Type B pancreatic cell (in vitro differentiated cells): ENCODE measurements at regions not wholly inside any gene's neighbourhood (a gene's known extent, or its start where the extent isn't known, plus 50 kb on each side); places are given as distances from the start of the nearest gene placed in this dataset.

Experiments
- DNase-seq: peaks from one replicate; pipeline ENCODE4 v3.0.0; 2021; ENCODE audit warnings: mixed read lengths; ENCODE audit not compliant: unreplicated experiment; ENCODE audit errors: extremely low spot score
- H3K27ac Mint-ChIP-seq: 2 replicates; pipeline ENCODE4 v1.8.0; 2021; ENCODE audit warnings: mild to moderate bottlenecking, mixed read lengths
- H3K27me3 Mint-ChIP-seq: 2 replicates; pipeline ENCODE4 v1.8.0; 2021; ENCODE audit warnings: mixed read lengths
- H3K36me3 Mint-ChIP-seq: 2 replicates; pipeline ENCODE4 v1.8.0; 2021; ENCODE audit warnings: mixed read lengths
- H3K4me1 Mint-ChIP-seq: one replicate; pipeline ENCODE4 v1.8.0; 2021; ENCODE audit warnings: mixed read lengths; ENCODE audit not compliant: unreplicated experiment
- H3K4me3 Mint-ChIP-seq: 2 replicates; pipeline ENCODE4 v1.8.0; 2021; ENCODE audit warnings: mild to moderate bottlenecking, mixed read lengths
- H3K9me3 Mint-ChIP-seq: 2 replicates; pipeline ENCODE4 v1.8.0; 2021; ENCODE audit warnings: mixed read lengths
- CTCF ChIP-seq: fragments of 200-600 bp; sonication (generic); conservative IDR thresholded peaks from 2 replicates; pipeline ENCODE4 v1.5.0; 2021; ENCODE audit warnings: antibody characterized with exemption, mild to moderate bottlenecking

DNA sequence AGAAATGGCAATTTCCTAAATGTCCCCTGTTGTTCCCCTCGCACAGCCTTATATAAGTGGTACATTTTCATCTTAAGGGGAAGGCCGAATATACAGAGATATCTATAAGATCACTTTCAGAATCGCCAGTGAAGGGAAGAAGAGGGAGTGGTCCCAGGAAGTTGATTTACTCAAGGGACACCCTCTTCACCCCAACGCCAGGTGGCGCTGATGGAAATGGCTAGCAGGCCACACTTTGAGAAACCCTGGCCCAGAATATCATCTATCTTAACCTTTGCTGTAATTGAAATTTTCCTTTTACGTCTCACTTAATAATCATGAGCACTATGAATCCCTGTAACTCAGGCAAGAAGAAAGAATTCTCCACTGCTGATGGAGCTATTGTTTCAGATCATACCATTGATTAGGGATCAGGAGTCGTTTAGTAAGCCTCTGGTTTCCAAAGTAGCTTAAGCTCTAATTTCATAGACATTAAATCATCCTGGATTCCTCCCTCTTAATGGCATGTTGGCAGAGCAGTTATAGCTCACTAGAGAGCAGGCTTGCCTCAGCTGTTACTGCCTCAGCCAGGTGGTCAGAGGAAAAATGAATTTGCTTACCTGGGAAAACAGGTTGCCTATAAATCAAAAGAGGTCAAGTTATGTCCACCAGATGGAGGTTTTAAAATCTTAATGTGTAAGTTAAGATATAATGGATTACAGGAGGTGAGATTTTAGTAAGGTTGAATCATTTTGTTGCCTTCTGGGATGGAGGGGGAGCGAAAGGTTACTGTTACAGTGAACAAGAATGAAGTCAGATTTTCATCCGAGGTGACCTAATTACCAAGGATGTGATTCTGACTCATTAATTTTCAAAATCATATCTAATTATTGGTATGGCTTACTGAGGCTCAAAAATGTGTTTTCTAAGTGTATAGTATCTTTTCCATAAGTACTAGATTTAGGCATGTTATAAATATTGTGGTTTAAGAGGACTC lies 941.2 kb upstream of the TENM3 start:
- H3K27ac Mint-ChIP-seq, result no peak overlapping the region
- peaks cover 9% of the 10 kb centered on the region for H3K9me3 Mint-ChIP-seq
- peak; percentile 65 for TF ChIP-seq CTCF
- H3K4me1 Mint-ChIP-seq, result no peaks in the 10 kb centered on the region
- no peak overlapping the region for H3K4me3 Mint-ChIP-seq
- H3K36me3 Mint-ChIP-seq, result no peaks in the 10 kb centered on the region
- no peak for DNase-seq
- H3K27me3 Mint-ChIP-seq, result no peaks in the 10 kb centered on the region

GRCh38 chr4:181307824-181308223 lies 935.4 kb upstream of the TENM3 start:
- DNase-seq, result no peak
- Mint-ChIP-seq H3K27me3 (no peaks in the 10 kb centered on the region), H3K9me3 (no peaks in the 10 kb centered on the region), H3K4me1 (peaks cover 7% of the 10 kb centered on the region), H3K36me3 (no peaks in the 10 kb centered on the region), H3K4me3 (no peak overlapping the region), H3K27ac (no peak overlapping the region)
- TF ChIP-seq CTCF, result no peak

DNA sequence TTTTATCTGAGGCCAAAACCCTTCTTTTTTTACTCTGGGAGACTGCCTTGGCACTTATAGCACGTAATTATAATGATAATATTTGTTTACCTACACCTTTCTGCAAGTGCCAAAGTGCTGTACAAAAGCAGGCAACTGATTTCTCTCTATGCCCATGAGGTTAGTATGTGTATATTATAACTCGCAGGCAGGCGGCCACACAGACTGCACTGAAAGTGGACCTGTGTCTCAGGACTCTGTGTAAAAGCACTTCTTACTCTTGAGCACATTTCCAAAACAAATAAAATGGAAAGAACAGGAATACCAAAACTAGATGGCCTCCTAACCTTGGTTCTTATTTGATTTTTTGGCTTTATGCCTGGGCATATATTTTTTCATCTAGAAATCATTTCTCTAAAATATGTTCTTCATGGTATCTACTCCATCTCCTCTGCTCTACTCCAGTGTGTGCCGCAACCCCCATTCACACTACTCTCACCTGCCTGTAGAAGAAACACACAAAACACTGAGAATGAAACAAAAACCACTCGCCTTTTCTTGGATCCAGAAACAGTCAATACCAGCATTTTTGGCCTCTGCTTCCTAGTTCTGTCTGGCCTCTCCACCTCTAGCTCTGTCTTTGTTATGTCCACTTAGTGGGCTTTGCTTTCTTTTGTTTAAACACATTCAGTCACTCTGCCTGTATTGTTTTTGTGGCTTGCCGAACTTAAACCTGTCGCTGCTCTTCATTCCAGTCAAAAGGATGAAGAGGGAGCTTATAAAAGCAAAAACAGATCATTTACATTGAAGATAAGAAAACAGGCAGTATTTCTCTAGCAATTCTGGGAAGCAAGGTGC lies 934.5 kb upstream of the TENM3 start:
- no peak for TF ChIP-seq CTCF
- Mint-ChIP-seq H3K4me1 (peaks cover 7% of the 10 kb centered on the region), H3K9me3 (no peaks in the 10 kb centered on the region), H3K36me3 (no peaks in the 10 kb centered on the region), H3K4me3 (no peak overlapping the region), H3K27ac (no peak overlapping the region), H3K27me3 (no peaks in the 10 kb centered on the region)
- DNase-seq, result no peak

- Mint-ChIP-seq H3K36me3 (no peaks in the 10 kb centered on the region), H3K9me3 (peaks cover 4% of the 10 kb centered on the region)
- TF ChIP-seq CTCF, result no peak
These were observed 931.1 kb upstream of the TENM3 start for GRCh38 chr4:181312066-181312465.

GRCh38 chr4:181319629-181320028 lies 923.6 kb upstream of the TENM3 start:
- no peak for DNase-seq
- Mint-ChIP-seq H3K9me3 (peaks cover 2% of the 10 kb centered on the region), H3K36me3 (no peaks in the 10 kb centered on the region), H3K4me1 (peaks cover 14% of the 10 kb centered on the region), H3K27me3 (no peaks in the 10 kb centered on the region), H3K4me3 (no peak overlapping the region), H3K27ac (no peak overlapping the region)
- TF ChIP-seq CTCF, result no peak

More at GRCh38 chr4:181312066-181312465, 931.1 kb upstream of the TENM3 start:
- Mint-ChIP-seq H3K27ac (no peak overlapping the region), H3K4me1 (peaks cover 7% of the 10 kb centered on the region), H3K27me3 (no peaks in the 10 kb centered on the region), H3K4me3 (no peak overlapping the region)
- no peak for DNase-seq
